HepG2 (cell line): ENCODE measurements at regions not wholly inside any gene's neighbourhood (a gene's known extent, or its start where the extent isn't known, plus 50 kb on each side); places are given as distances from the start of the nearest gene placed in this dataset.

Source experiments
- MEF2D ChIP-seq: sonication (generic); formaldehyde crosslinking; IDR thresholded peaks from 2 replicates; pipeline ENCODE4 v1.5.1; 2020; ENCODE audit warnings: mild to moderate bottlenecking, missing genetic modification reagents
- ZMAT5 ChIP-seq: sonication (generic); formaldehyde crosslinking; IDR thresholded peaks from 2 replicates; pipeline ENCODE4 v1.5.0; 2020; ENCODE audit warnings: mild to moderate bottlenecking, low read depth, missing genetic modification reagents, borderline replicate concordance
- ZNF431 ChIP-seq: sonication (generic); formaldehyde crosslinking; IDR thresholded peaks from 2 replicates; pipeline ENCODE4 v1.9.0; 2022; ENCODE audit warnings: missing genetic modification reagents, low read depth, mild to moderate bottlenecking, borderline replicate concordance
- ZNF670 ChIP-seq: sonication (generic); formaldehyde crosslinking; IDR thresholded peaks from 2 replicates; pipeline ENCODE4 v1.8.0; 2022; ENCODE audit warnings: mild to moderate bottlenecking, missing genetic modification reagents, borderline replicate concordance
- TF ChIP-seq, protein P1 (sequence below): sonication (generic); formaldehyde crosslinking; IDR thresholded peaks from 2 replicates; pipeline ENCODE4 v1.4.0; 2020; ENCODE audit warnings: missing genetic modification reagents
- TF ChIP-seq, protein P2 (sequence below): sonication (generic); formaldehyde crosslinking; IDR thresholded peaks from 2 replicates; pipeline ENCODE4 v1.5.1; 2020; ENCODE audit warnings: mild to moderate bottlenecking, missing genetic modification reagents, borderline replicate concordance

DNA sequence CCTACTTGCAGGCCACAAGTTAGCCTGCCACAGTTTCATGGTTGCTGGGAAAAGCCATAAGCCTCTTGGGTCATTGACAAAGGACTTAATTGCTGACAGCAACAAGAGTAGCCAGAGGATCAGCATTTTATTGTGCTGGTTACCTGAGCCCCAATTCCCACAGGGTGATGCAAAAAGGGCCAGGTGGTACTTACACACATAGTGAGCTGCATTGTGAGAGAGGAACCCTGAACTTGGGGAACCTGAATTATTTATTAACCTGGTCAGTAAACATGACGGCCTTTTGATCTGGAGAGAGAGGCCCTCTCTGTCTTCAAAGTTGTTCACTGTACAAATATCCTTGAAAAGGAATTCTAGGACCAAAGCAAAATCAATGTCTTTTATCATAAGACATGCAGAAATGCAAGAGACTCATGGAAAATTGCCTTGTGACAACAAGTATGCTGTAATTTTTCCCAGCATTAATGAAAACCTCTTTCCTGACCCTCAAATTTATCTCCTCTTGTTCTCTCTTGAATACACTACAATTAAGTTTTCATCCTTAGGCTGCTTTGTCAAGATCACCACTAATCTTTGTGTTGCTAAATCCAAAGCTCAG, 102.9 kb upstream of the PHYHIPL start (continued):
- TF ChIP-seq, protein P1, sequence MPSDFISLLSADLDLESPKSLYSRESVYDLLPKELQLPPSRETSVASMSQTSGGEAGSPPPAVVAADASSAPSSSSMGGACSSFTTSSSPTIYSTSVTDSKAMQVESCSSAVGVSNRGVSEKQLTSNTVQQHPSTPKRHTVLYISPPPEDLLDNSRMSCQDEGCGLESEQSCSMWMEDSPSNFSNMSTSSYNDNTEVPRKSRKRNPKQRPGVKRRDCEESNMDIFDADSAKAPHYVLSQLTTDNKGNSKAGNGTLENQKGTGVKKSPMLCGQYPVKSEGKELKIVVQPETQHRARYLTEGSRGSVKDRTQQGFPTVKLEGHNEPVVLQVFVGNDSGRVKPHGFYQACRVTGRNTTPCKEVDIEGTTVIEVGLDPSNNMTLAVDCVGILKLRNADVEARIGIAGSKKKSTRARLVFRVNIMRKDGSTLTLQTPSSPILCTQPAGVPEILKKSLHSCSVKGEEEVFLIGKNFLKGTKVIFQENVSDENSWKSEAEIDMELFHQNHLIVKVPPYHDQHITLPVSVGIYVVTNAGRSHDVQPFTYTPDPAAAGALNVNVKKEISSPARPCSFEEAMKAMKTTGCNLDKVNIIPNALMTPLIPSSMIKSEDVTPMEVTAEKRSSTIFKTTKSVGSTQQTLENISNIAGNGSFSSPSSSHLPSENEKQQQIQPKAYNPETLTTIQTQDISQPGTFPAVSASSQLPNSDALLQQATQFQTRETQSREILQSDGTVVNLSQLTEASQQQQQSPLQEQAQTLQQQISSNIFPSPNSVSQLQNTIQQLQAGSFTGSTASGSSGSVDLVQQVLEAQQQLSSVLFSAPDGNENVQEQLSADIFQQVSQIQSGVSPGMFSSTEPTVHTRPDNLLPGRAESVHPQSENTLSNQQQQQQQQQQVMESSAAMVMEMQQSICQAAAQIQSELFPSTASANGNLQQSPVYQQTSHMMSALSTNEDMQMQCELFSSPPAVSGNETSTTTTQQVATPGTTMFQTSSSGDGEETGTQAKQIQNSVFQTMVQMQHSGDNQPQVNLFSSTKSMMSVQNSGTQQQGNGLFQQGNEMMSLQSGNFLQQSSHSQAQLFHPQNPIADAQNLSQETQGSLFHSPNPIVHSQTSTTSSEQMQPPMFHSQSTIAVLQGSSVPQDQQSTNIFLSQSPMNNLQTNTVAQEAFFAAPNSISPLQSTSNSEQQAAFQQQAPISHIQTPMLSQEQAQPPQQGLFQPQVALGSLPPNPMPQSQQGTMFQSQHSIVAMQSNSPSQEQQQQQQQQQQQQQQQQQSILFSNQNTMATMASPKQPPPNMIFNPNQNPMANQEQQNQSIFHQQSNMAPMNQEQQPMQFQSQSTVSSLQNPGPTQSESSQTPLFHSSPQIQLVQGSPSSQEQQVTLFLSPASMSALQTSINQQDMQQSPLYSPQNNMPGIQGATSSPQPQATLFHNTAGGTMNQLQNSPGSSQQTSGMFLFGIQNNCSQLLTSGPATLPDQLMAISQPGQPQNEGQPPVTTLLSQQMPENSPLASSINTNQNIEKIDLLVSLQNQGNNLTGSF: no peak
- TF ChIP-seq ZNF431 (peak; percentile 45; the same call in 1 of the 2 replicates), ZNF670 (CRISPR knock-in tag) (peak; percentile 46; the same call in 1 of the 2 replicates), ZMAT5 (CRISPR knock-in tag) (no peak), MEF2D (CRISPR knock-in tag) (peak; percentile 95)
- TF ChIP-seq, protein P2, sequence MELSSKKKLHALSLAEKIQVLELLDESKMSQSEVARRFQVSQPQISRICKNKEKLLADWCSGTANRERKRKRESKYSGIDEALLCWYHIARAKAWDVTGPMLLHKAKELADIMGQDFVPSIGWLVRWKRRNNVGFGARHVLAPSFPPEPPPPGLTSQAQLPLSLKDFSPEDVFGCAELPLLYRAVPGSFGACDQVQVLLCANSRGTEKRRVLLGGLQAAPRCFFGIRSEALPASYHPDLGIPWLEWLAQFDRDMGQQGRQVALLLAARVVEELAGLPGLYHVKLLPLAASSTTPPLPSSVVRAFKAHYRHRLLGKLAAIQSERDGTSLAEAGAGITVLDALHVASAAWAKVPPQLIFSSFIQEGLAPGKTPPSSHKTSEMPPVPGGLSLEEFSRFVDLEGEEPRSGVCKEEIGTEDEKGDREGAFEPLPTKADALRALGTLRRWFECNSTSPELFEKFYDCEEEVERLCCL (CRISPR knock-in tag): no peak
- TF ChIP-seq, all 625 proteins: peak for 273
